ENCODE measurements at regions not wholly inside any gene's neighbourhood (a gene's known extent, or its start where the extent isn't known, plus 50 kb on each side); places are given as distances from the start of the nearest gene placed in this dataset.

DNA sequence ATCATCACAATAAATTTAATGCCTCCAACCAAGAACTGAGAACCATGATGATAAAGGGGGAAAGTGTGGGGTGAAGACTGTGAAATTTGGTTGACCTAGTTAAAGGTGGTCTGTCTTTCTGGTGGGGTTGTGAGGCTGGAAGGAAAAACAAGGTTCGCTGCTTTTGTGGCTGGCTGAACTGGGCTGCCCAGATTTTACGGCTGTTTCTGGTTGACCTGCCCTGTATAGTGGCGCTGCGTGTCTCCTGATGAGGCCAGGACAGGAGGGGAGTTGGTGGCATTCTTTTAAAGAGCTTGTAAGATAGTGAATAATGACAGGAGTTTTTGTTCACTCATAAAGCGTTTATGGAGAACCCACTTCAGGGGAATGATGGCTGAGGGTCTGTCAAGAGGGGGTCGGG lies 101.8 kb downstream of the CYP26A1 start:
- Histone ChIP-seq H3K27me3 (no peaks in the 10 kb centered on the region), H3K27ac (no peak overlapping the region), H3K4me3 (no peak overlapping the region), H3K36me3 (no peaks in the 10 kb centered on the region), H3K4me1 (no peaks in the 10 kb centered on the region), H3K9me3 (peaks cover 0 to 3% (median 1%) of the 10 kb centered on the region in 4 donors)
- TF ChIP-seq EP300 (IDR thresholded peaks at IDR 0.05) (no peak), POLR2AphosphoS5 (IDR thresholded peaks at IDR 0.05) (no peak), POLR2A (IDR thresholded peaks at IDR 0.05) (no peak)
- TF ChIP-seq, protein P1, sequence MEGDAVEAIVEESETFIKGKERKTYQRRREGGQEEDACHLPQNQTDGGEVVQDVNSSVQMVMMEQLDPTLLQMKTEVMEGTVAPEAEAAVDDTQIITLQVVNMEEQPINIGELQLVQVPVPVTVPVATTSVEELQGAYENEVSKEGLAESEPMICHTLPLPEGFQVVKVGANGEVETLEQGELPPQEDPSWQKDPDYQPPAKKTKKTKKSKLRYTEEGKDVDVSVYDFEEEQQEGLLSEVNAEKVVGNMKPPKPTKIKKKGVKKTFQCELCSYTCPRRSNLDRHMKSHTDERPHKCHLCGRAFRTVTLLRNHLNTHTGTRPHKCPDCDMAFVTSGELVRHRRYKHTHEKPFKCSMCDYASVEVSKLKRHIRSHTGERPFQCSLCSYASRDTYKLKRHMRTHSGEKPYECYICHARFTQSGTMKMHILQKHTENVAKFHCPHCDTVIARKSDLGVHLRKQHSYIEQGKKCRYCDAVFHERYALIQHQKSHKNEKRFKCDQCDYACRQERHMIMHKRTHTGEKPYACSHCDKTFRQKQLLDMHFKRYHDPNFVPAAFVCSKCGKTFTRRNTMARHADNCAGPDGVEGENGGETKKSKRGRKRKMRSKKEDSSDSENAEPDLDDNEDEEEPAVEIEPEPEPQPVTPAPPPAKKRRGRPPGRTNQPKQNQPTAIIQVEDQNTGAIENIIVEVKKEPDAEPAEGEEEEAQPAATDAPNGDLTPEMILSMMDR (IDR thresholded peaks at IDR 0.05), result no peak
- ATAC-seq (ENCODE audit: low FRiP score in 2 of 2), result no peak
- WGBS, 2 donors, result 83 to 93% methylated on average over 6 of the region's 6 CpGs
- no peak for DNase-seq

DNA sequence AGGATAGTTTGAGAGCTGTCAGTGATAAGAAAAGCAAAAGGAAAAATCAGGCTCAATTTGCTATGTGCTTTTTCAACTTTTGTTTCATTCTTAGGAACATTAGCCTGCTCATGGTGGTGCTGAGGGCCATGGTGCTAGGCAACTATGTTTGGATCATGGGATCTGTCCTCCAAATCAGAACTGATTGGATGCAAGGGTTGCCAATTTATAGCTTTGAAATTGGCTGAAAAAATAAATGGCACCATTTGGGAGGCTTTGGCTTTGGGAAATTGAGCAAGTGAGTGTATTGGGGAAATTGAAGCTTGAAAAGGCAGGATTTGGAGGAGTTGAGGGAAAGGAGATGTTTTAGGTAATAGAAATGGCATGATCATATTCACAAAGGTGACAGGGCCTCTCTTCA lies 103.8 kb downstream of the CYP26A1 start:
- no peak overlapping the region for H3K27ac ChIP-seq
- H3K4me1 ChIP-seq, result no peaks in the 10 kb centered on the region
- no peaks in the 10 kb centered on the region for H3K9me3 ChIP-seq
- DNase-seq (no peak), ATAC-seq (ENCODE audit: low FRiP score in 2 of 2) (no peak)
- H3K4me3 ChIP-seq, result no peak overlapping the region
- TF ChIP-seq POLR2AphosphoS5 (IDR thresholded peaks at IDR 0.05) (no peak), EP300 (IDR thresholded peaks at IDR 0.05) (no peak), POLR2A (IDR thresholded peaks at IDR 0.05) (no peak)
- TF ChIP-seq, protein P1 (IDR thresholded peaks at IDR 0.05), result no peak
- H3K27me3 ChIP-seq, result no peaks in the 10 kb centered on the region
- no peaks in the 10 kb centered on the region for H3K36me3 ChIP-seq

DNA sequence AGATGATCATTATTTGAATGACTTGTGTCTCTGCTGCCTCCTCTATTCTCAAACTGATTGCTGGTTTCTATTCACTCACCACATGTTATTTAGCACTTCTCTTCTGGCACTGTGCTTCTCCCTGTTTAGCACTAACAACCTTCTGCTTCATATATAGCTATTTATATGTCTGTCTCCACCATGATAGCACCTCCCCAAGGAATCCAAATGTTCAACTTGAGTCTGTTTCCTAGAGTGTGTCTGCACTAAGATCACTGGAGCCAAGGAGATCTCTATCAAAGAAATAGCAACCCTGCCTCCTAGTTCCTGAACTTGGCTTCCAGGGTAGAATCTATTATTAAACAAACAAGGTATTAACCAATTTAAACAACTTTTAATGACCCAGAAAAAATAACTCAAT lies 104.5 kb downstream of the CYP26A1 start:
- no peak for DNase-seq
- TF ChIP-seq, protein P1 (IDR thresholded peaks at IDR 0.05), result no peak
- no peak for TF ChIP-seq EP300 (IDR thresholded peaks at IDR 0.05)
- no peak for TF ChIP-seq POLR2A (IDR thresholded peaks at IDR 0.05)
- no peak for TF ChIP-seq POLR2AphosphoS5 (IDR thresholded peaks at IDR 0.05)

DNA sequence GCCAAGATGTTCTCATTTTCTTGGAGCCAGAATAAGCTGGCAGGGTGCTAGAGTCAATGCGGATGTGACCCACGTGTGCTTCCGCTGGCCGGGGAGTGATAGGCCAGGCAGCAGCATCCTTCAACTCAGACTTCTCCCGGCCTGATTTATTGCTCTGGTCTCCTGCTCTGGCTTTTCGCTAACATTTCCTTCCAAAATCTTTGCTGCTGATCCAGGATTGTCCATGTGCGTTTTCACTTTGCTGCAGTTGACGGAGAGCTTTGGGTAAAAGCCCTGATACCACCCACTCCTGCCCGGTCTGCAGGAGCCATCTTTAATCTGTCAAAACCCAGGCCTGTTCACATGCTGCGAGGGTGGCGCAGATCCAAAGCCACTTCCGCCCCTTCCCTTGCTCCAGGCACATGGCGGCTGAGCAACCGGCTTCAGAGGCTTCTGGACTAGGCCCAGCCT lies 106.8 kb downstream of the CYP26A1 start:
- DNase-seq, result no peak
- H3K9me3 ChIP-seq, result no peaks in the 10 kb centered on the region
- peak in 1 of 2 donors; percentile 48 for ATAC-seq (ENCODE audit: low FRiP score in 2 of 2)
- no peak overlapping the region for H3K4me3 ChIP-seq
- H3K36me3 ChIP-seq, result no peaks in the 10 kb centered on the region
- WGBS, 2 donors, result 74 to 80% methylated on average over 14 of the region's 14 CpGs
- no peak overlapping the region for H3K27ac ChIP-seq
- TF ChIP-seq POLR2AphosphoS5 (IDR thresholded peaks at IDR 0.05) (no peak), POLR2A (IDR thresholded peaks at IDR 0.05) (no peak)
- H3K4me1 ChIP-seq, result no peaks in the 10 kb centered on the region
- no peaks in the 10 kb centered on the region for H3K27me3 ChIP-seq

More for the DNA sequence above, 104.5 kb downstream of the CYP26A1 start:
- Histone ChIP-seq H3K9me3 (no peaks in the 10 kb centered on the region), H3K4me3 (no peak overlapping the region), H3K27me3 (no peaks in the 10 kb centered on the region), H3K4me1 (no peaks in the 10 kb centered on the region), H3K27ac (no peak overlapping the region), H3K36me3 (no peaks in the 10 kb centered on the region)
- ATAC-seq (ENCODE audit: low FRiP score in 2 of 2), result no peak

DNA sequence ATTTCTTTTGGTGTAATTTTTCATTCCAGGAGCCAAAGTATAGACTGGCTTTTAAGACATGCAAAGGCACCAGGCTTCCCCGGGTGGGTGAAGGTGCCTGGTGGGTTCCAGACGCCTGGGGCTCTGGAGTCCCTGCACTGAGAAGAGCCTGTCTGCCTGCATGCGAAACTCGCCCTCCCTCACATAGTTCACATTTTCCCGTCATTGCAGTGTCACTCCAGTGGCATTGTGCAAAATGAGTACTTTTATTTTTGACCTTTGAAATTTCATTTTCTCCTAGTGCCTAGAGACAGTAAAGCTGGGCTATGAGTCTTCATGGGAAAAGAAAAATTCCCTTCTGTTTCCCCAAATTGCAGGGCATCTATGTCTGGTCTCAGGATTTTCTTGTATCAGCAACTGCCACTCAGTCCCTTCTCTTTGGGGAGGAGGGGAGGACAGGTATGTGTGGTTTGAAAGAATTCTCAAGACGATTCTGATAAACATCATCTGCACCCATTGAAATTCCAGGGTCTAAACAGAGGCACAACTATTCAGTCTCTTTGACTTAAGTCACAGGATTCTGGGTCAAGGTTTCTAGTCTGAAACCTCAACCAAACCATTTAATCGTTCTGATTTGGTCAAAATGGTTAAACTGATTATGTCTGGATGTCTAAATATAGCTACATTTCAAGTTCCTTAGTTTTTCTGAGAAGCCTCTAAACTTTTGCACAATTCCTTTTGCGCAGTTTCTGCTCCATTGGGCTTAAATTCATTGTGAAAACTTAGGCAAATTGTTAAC lies 107.8 kb downstream of the CYP26A1 start:
- Histone ChIP-seq H3K9me3 (no peaks in the 10 kb centered on the region), H3K36me3 (no peaks in the 10 kb centered on the region), H3K4me3 (no peak overlapping the region), H3K27ac (no peak overlapping the region), H3K4me1 (no peaks in the 10 kb centered on the region), H3K27me3 (no peaks in the 10 kb centered on the region)
- 65 to 73% methylated on average over 8 of the region's 8 CpGs for WGBS, 2 donors
- ATAC-seq (ENCODE audit: low FRiP score in 2 of 2) (no peak), DNase-seq (no peak)
- TF ChIP-seq EP300 (IDR thresholded peaks at IDR 0.05) (no peak), POLR2A (IDR thresholded peaks at IDR 0.05) (no peak), POLR2AphosphoS5 (IDR thresholded peaks at IDR 0.05) (no peak)
- TF ChIP-seq, protein P1 (IDR thresholded peaks at IDR 0.05), result no peak

Data from upper lobe of left lung (tissue), 6 donors.